ENCODE measurements at regions not wholly inside any gene's neighbourhood (a gene's known extent, or its start where the extent isn't known, plus 50 kb on each side); places are given as distances from the start of the nearest gene placed in this dataset.

DNA sequence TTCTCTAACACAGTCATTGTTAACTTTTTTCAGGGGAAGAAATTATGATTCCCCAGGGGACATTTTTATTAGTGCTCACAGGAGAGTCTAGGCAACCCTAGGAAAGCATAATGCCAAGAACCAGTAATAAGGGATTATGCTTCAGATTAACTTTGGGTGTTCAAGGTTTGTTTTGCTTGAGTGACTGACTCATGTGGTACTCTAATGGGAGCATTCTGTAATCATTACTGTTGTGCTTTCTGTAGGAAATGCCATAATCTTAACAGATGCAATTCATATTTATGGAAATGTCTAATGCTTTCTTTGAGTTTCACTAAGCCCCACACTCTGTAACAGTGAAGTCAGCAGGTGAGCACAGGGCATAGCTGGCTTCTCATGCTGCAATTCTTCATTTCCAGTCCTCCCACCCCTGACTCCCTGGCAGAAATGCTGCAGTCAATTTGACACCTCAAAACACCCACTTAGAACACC is 263.4 kb upstream of the MAN1A1 start:
- TF ChIP-seq, protein P1, sequence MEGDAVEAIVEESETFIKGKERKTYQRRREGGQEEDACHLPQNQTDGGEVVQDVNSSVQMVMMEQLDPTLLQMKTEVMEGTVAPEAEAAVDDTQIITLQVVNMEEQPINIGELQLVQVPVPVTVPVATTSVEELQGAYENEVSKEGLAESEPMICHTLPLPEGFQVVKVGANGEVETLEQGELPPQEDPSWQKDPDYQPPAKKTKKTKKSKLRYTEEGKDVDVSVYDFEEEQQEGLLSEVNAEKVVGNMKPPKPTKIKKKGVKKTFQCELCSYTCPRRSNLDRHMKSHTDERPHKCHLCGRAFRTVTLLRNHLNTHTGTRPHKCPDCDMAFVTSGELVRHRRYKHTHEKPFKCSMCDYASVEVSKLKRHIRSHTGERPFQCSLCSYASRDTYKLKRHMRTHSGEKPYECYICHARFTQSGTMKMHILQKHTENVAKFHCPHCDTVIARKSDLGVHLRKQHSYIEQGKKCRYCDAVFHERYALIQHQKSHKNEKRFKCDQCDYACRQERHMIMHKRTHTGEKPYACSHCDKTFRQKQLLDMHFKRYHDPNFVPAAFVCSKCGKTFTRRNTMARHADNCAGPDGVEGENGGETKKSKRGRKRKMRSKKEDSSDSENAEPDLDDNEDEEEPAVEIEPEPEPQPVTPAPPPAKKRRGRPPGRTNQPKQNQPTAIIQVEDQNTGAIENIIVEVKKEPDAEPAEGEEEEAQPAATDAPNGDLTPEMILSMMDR (IDR thresholded peaks at IDR 0.05), result no peak
- no peak for TF ChIP-seq POLR2A (IDR thresholded peaks at IDR 0.05)

All from lower leg skin (tissue), 3 donors.